K562 (cell line): ENCODE measurements at regions not wholly inside any gene's neighbourhood (a gene's known extent, or its start where the extent isn't known, plus 50 kb on each side); places are given as distances from the start of the nearest gene placed in this dataset.

Experiments
- ATAC-seq: fragments of 200-7000 bp; cut with Tn5 transposase; 3 replicates; pipeline ENCODE4 v1.9.1; 2020; ENCODE audit warnings: moderate library complexity
- BruUV-seq: library from RNA; stranded (reverse); fragments of 400-500 nt; replicated peaks from 2 replicates; lab custom pipeline; 2021; lab: Mats Ljungman, UMichigan
- CTCF ChIA-PET: fragments of 300-600 bp; formaldehyde crosslinking; extraction: SDS; loops from one replicate; lab custom pipeline; 2021; ENCODE audit warnings: low intra/inter-chr PET ratio; lab: Yijun Ruan, JAX
- POLR2A ChIA-PET: fragments of 300-600, 350-650 bp; sonication (Branson Sonifier 250); formaldehyde crosslinking; extraction: SDS; loops from one replicate; lab custom pipeline; 2021; ENCODE audit warnings: antibody characterized with exemption, inconsistent platforms; lab: Yijun Ruan, JAX
- DNase-seq, 4 experiments: peaks; one replicate each; pipeline versions ENCODE4 v3.0.0 to v3.0.0-alpha.2; 2011 to 2018; ENCODE audit warnings: low spot score in 3 of 4, mixed read lengths in 3 of 4; ENCODE audit errors: extremely low read depth in 1 of 4
- FAIRE-seq: peaks from 2 replicates; lab custom pipeline; 2011; peaks lifted over from hg19 to GRCh38; lab: Jason Lieb, UNC
- H2AFZ ChIP-seq: 2 replicates; pipeline ENCODE4 v1.6.0; 2011; ENCODE audit warnings: low read depth, low read length, control low read depth, inconsistent platforms
- H3K27ac ChIP-seq: fragments of 200-600 bp; 3 replicates; pipeline ENCODE4 v1.8.0; 2011; ENCODE audit warnings: low read depth, mild to moderate bottlenecking, control low read depth, inconsistent platforms, low read length, moderate library complexity, mixed read lengths; ENCODE audit errors: extremely low read depth
- H3K27me3 ChIP-seq, 2 experiments: fragments of 300-600 bp in 1 of 2; 2 replicates in 1 of 2; 3 replicates in 1 of 2; pipeline versions ENCODE4 v1.6.0 to v1.8.0; 2011; ENCODE audit warnings: inconsistent platforms in 2 of 2, low read length in 2 of 2, mild to moderate bottlenecking in 1 of 2, mixed read lengths in 1 of 2, moderate library complexity in 1 of 2; ENCODE audit not compliant: control insufficient read depth in 2 of 2, insufficient read depth in 2 of 2
- H3K36me3 ChIP-seq: fragments of 300-600 bp; 3 replicates; pipeline ENCODE4 v1.8.0; 2011; ENCODE audit warnings: mild to moderate bottlenecking, low read length, inconsistent platforms; ENCODE audit not compliant: control insufficient read depth, insufficient read depth
- H3K4me1 ChIP-seq, 2 experiments: fragments of 200-600 bp in 1 of 2; replicated peaks in 1 of 2; 2 replicates in 1 of 2; 3 replicates in 1 of 2; pipeline versions ENCODE4 v1.5.1 to v1.8.0; 2011; ENCODE audit warnings: inconsistent platforms in 2 of 2, low read length in 2 of 2, mild to moderate bottlenecking in 1 of 2, mixed read lengths in 1 of 2, moderate library complexity in 1 of 2; ENCODE audit not compliant: control insufficient read depth in 2 of 2, insufficient read depth in 2 of 2
- H3K4me2 ChIP-seq: 2 replicates; pipeline ENCODE4 v1.6.1; 2011; ENCODE audit warnings: low read length, control low read depth, inconsistent platforms, mixed read lengths; ENCODE audit not compliant: insufficient read depth
- H3K4me3 ChIP-seq: fragments of 200-600 bp; sonication (generic), shearing (Covaris generic); 2 replicates; pipeline ENCODE4 v1.5.1; 2016; ENCODE audit warnings: control low read depth, inconsistent platforms
- H3K79me2 ChIP-seq: fragments of 200-600 bp; 3 replicates; pipeline ENCODE4 v1.8.0; 2011; ENCODE audit warnings: low read length, inconsistent platforms; ENCODE audit not compliant: control insufficient read depth, insufficient read depth
- H3K9ac ChIP-seq, 2 experiments: 2 replicates each; pipeline versions ENCODE4 v1.6.0 to v1.6.1; 2011; ENCODE audit warnings: low read depth in 2 of 2, low read length in 2 of 2, control low read depth in 1 of 2, inconsistent platforms in 1 of 2, mild to moderate bottlenecking in 1 of 2, mixed read lengths in 1 of 2; ENCODE audit not compliant: insufficient read depth in 1 of 2
- H3K9me1 ChIP-seq: one replicate; pipeline ENCODE4 v1.6.0; 2011; ENCODE audit warnings: inconsistent platforms, mild to moderate bottlenecking, low read length, moderate library complexity; ENCODE audit not compliant: control insufficient read depth, insufficient read depth
- H3K9me3 ChIP-seq: replicated peaks from 2 replicates; pipeline ENCODE4 v1.5.1; 2011; ENCODE audit warnings: low read depth, low read length, inconsistent platforms; ENCODE audit not compliant: control insufficient read depth, insufficient read depth
- H4K20me1 ChIP-seq: replicated peaks from 2 replicates; pipeline ENCODE4 v1.6.1; 2011; ENCODE audit warnings: low read length, inconsistent platforms, mixed read lengths; ENCODE audit not compliant: control insufficient read depth, insufficient read depth
- CBX5 ChIP-seq: IDR thresholded peaks from 2 replicates; pipeline ENCODE4 v1.6.1; 2014; ENCODE audit warnings: low read depth, borderline replicate concordance
- CHAMP1 ChIP-seq: fragments of 450-650 bp; IDR thresholded peaks from 2 replicates; pipeline ENCODE4 v1.6.1; 2016; ENCODE audit warnings: mild to moderate bottlenecking
- CSDE1 ChIP-seq, 2 experiments: fragments of 450-650 bp; IDR thresholded peaks; 2 replicates each; pipeline ENCODE4 v1.6.1; 2016; ENCODE audit warnings: mild to moderate bottlenecking in 1 of 2
- ELK3 ChIP-seq: fragments of 450-650 bp; formaldehyde crosslinking; IDR thresholded peaks from 2 replicates; pipeline ENCODE4 v1.4.0; 2020; ENCODE audit warnings: mild to moderate bottlenecking
- FOXJ3 ChIP-seq: sonication (generic); formaldehyde crosslinking; IDR thresholded peaks from 2 replicates; pipeline ENCODE4 v1.4.0; 2020; ENCODE audit warnings: mild to moderate bottlenecking, missing genetic modification reagents
- TCFL5 ChIP-seq: fragments of 250-450 bp; sonication (Bioruptor Pico); conservative IDR thresholded peaks from 2 replicates; pipeline ENCODE4 v1.6.1; 2021; ENCODE audit warnings: mild to moderate bottlenecking, moderate library complexity, matching md5 sums
- TRIM24 ChIP-seq, 2 experiments: fragments of 450-650 bp; IDR thresholded peaks; 2 replicates each; pipeline ENCODE4 v1.6.1; 2016
- ZNF133 ChIP-seq: fragments of 250-450 bp; sonication (Bioruptor Pico); IDR thresholded peaks from 2 replicates; pipeline ENCODE4 v1.4.0; 2020; ENCODE audit warnings: mild to moderate bottlenecking
- ZNF143 ChIP-seq: sonication (generic); formaldehyde crosslinking; IDR thresholded peaks from 2 replicates; pipeline ENCODE4 v1.9.0; 2022; ENCODE audit warnings: mild to moderate bottlenecking, missing genetic modification reagents
- ZNF263 ChIP-seq: sonication (generic); formaldehyde crosslinking; IDR thresholded peaks from 2 replicates; pipeline ENCODE4 v1.8.0; 2022; ENCODE audit warnings: mild to moderate bottlenecking, missing genetic modification reagents, borderline replicate concordance
- ZNF57 ChIP-seq: fragments of 450-650 bp; formaldehyde crosslinking; IDR thresholded peaks from 2 replicates; pipeline ENCODE4 v1.4.0; 2020; ENCODE audit warnings: mild to moderate bottlenecking, moderate library complexity
- ZNF586 ChIP-seq: fragments of 450-650 bp; formaldehyde crosslinking; conservative IDR thresholded peaks from 2 replicates; pipeline ENCODE4 v1.4.0; 2020; ENCODE audit warnings: mild to moderate bottlenecking, moderate library complexity
- WGBS: fragments of 100-300 bp; shearing (Covaris generic); methylation state at CpG from one replicate; pipeline ENCODE4 v1.1.6; 2016; ENCODE audit warnings: low coverage, mixed read lengths; ENCODE audit not compliant: insufficient coverage; ENCODE audit errors: missing lambda C conversion rate; 5-methylcytosine and 5-hydroxymethylcytosine counted together
- in situ Hi-C: fragments of 300-500 bp; cut with MboI; formaldehyde crosslinking; loops from 4 replicates; pipeline ENCODE4 v1.15.0; 2018; ENCODE audit warnings: inconsistent platforms, mixed read lengths
- intact Hi-C: fragments of 100-400 bp; cut with micrococcal nuclease; formaldehyde crosslinking; loops from 2 replicates; pipeline ENCODE4 v1.14.2; 2022

GRCh38 chr16:56075732-56076388 lies 115.4 kb upstream of the GNAO1 start:
- FAIRE-seq (no peak), ATAC-seq (no peak), DNase-seq (no peak)
- Histone ChIP-seq H3K36me3 (no peaks in the 10 kb centered on the region), H3K9ac (no peak overlapping the region), H3K9me3 (no peaks in the 10 kb centered on the region), H3K4me1 (no peaks in the 10 kb centered on the region), H3K4me3 (no peak overlapping the region), H3K79me2 (no peaks in the 10 kb centered on the region), H3K4me2 (no peak overlapping the region), H2AFZ (no peak overlapping the region)
- in situ Hi-C loops (no loop called here), intact Hi-C loops (no loop called here)
- 1% methylated on average over 11 of the region's 11 CpGs for WGBS
- BruUV-seq = no TSS peak
- no peak for TF ChIP-seq TCFL5
- no peak for TF ChIP-seq ZNF143 (CRISPR knock-in tag)
- TF ChIP-seq ELK3 (CRISPR knock-in tag) = no peak
- TF ChIP-seq ZNF586 (CRISPR knock-in tag) = no peak
- TF ChIP-seq TRIM24 (IDR thresholded peaks at IDR 0.05) = no peak
- no peak for TF ChIP-seq CBX5
- TF ChIP-seq ZNF133 = no peak
- TF ChIP-seq ZNF263 (CRISPR knock-in tag) = no peak
- TF ChIP-seq ZNF57 = no peak
- TF ChIP-seq CSDE1 (IDR thresholded peaks at IDR 0.05) = no peak
- no peak for TF ChIP-seq CHAMP1
- TF ChIP-seq FOXJ3 (CRISPR knock-in tag) = no peak
- TF ChIP-seq, all 486 proteins: peak for 0
- POLR2A ChIA-PET = interaction anchor here (0.6 to 0.7 kb wide), 2 partner anchors 66 to 164 kb away, joined by 3 read pairs; no protein-coding TSS in a partner anchor
- H3K9me1 ChIP-seq = no peaks in the 10 kb centered on the region
- H3K27ac ChIP-seq = no peak overlapping the region
- H3K27me3 ChIP-seq = 0 out of 5 replicates have a peak, but pooled peaks cover 0 to 5% of the 10 kb centered on the region in 2 experiments
- H4K20me1 ChIP-seq = no peaks in the 10 kb centered on the region
- CTCF ChIA-PET = no interaction called here
